Muscle of back (tissue), 3 donors: ENCODE measurements at regions not wholly inside any gene's neighbourhood (a gene's known extent, or its start where the extent isn't known, plus 50 kb on each side); places are given as distances from the start of the nearest gene placed in this dataset.
"Not testable (repeated sequence)": the region's sequence is repeated elsewhere in the genome, so short reads cannot be mapped to it uniquely, and the experiment has no call there.

Experiments used
- DNase-seq, 3 donors: peaks; one replicate each; pipeline versions ENCODE4 v3.0.0 to v3.0.0-alpha.2; 2013

DNA sequence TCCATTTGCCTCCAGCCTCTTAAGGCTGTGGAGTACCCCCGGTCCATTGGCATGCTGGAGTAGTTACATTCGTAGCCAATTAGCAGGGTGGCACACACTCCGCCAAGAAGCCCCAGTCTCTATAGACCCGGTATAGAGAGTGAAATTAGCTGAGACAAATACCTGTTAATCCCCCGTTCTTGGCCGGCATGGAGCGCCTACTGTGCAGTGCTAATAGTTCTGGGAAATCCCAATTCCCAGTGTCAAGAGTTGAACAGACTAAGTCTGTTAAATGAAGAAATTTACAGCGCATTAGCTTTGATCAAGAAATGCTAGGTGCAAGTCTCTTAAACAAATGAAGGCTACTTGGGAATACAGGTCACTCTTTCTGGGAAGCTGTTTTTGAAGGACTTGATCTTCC, 127.8 kb upstream of the ARX start:
- DNase-seq: no peak

DNA sequence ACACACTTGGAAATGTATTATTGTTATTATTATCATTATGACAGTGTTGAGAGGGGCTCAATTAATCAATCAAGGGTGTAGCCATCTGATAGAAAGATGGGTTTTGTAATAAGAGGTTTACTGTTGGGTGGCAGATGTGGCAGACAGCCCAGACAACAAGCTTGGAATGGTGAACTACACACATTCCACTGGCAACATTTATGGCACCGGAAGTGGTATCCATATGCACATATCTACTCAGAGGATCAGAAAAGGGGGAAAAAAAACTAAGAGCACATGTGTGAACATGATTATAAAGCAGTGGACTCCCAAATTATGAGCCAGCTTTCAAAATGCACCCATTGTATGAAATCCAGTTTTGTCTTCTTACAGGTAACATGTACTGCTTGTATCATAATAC, 125.9 kb upstream of the ARX start:
- no peak for DNase-seq

GRCh38 chrX:25131055-25131454, 115.3 kb upstream of the ARX start:
- no peak for DNase-seq

DNA sequence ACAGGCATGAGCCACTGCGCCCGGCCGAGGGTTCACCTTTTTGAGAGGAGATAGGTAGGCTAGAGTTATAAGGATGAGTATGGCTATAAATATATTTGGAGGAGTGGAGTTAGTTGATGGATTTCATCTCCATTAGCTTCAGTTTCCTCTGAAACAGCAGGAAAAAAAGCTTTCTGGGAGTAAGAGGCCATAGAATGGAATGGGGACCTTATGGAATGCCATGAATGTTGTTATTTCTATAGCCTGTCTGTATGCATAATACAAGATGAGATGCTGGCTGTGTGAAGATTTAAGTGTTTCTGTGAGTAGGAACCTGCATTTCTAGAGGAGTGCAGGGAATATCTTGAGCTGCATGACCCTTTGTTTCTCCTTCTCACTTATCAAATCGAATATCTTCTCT, 114.9 kb upstream of the ARX start:
- no peak for DNase-seq

DNA sequence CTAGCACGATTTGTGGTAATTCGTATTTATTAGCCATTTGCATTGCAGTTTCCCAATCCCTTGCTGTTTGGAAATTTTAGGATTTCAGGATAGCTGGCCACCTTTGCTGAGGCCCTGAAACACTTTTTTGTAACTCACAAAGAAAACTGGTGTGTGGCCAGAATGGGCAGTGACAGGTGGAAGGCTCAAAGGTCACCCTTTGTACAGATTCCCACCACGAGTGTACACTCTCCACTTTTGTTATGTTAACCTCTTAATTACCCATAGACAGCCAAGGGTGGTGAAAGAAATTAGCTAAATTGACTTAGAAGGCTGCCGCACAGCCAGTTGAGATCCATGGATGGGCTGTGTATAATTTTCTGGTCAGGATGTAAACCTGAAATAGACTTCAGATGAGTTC, 109.7 kb upstream of the ARX start:
- no peak for DNase-seq

DNA sequence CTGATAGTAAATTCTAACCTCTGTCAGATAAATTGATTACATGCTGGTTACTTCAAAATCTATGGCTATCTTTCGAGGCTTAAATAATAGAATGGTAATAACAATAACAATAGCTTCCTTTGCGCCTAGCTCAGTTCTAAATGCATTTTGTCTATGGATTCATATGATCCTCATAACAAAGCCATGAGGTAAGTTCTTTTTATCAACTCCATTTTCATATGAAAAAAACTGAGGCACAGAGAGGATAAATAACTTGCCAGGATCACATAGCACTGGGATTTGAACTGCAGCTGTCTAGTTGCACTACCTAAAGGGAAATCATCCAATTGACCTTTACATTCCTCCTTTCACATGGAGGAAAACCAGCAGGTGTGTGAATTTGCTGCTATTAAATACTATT, 108.6 kb upstream of the ARX start:
- no peak for DNase-seq

GRCh38 chrX:25112156-25112555, 96.4 kb upstream of the ARX start:
- no peak for DNase-seq

DNA sequence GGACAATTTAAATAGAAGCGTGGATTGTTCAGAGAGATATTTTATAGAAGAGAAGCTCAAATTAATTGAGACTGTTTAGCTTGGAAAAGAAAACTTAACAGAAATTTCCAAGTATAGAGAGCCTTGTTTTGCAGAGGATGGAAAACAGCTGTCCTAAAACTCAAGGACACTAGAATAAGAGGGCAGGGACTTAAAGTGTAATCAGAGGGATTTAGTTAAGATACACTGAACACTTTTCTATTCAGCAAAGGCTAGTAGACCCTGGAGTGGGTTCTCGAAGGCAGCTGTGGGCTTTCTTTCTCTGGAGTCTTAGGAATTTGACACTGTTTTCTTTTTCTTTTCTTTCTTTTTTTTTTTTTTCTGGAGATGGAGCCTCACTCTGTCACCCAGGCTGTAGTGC, 92.7 kb upstream of the ARX start:
- no peak for DNase-seq

- DNase-seq: no peak
Observed at GRCh38 chrX:25105221-25105620, 89.5 kb upstream of the ARX start.

- peak in 1 of 3 donors; percentile 4 for DNase-seq
Observed at GRCh38 chrX:25096522-25097045, 80.8 kb upstream of the ARX start.

DNA sequence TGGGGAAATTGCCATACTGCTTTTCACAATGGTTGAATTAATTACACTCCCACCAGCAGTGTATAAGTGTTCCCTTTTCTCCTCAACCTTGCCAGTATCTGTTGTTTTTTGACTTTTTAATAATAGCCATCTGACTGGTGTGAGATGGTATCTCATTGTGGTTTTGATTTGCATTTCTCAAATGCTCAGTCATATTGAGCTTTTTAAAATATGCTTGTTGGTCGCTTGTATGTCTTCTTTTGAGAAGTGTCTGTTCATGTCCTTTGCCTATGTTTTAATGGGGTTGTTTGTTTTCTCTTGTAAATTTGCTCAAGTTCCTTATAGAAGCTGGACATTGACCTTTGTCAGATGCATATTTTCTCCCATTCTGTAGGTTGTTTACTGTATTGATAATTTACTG, 75.4 kb upstream of the ARX start:
- DNase-seq: not testable (repeated sequence)

GRCh38 chrX:25084446-25084845, 68.7 kb upstream of the ARX start:
- no peak for DNase-seq

- no peak for DNase-seq
Observed at GRCh38 chrX:25083661-25084060, 67.9 kb upstream of the ARX start.

- no peak for DNase-seq
Observed at GRCh38 chrX:25079020-25079419, 63.3 kb upstream of the ARX start.

DNA sequence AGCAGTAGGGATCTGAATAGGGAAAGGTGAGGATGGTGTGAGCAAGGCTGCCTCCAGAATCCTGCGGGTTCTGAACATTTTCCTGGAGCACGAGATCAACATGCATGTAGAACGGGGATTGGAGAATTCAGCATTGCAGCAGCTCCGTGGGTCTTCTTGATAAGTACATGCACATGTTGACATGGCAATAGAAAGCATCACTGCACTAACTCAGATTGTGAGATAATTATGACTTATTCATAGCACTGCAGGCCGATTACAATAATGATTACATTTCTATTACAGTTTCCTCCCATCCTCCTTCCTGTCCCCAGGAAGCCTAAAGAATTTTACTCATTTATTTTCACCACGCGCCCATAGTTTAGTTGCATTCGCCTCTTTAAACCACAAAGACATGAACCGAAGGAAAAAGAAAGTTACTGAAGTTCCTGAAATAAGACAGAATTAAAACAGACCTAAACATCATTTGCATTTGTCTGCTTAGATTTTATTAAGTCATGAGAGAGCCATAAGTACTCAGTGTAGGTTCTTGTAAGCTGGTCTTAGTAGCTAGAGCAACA, 61.3 kb upstream of the ARX start:
- DNase-seq: no peak

GRCh38 chrX:25072247-25072646, 56.5 kb upstream of the ARX start:
- no peak for DNase-seq

DNA sequence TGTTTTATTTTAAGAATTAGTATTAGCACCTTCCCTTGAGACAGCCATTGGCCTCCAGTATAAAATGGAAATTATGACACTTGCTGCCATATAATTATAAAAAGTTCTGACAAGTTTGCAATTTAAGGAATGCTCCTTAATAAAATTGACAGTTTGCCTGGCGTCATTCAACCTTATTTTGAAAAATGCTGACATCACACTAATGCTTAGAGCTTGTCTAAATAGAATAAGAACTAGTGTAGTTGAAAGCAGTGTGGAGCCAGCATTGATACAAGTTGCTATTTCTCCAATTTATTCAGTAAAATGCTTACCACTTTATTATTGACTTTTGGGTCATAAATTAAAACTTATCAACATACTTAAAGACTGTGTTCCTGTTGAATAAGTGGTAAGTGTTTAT, 54.3 kb upstream of the ARX start:
- DNase-seq: no peak

DNA sequence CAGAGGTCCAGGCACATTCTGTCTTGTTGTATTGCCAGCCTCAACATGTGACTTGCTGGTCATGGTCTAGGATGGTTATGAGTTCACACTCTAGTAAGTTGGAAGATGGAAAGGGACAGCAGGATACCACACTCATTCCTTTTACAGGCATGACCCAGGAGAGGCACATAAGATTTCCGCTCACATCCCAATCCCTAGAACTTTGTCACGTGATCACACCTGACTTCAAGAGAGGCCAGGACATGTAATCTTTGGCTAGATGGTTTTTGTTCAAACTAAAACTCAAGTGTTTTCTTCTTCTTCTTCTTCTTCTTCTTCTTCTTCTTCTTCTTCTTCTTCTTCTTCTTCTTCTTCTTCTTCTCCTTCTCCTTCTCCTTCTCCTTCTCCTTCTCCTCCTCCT, 53.4 kb upstream of the ARX start:
- DNase-seq: no peak

- no peak for DNase-seq
Observed at GRCh38 chrX:25068340-25068739, 52.6 kb upstream of the ARX start.

- no peak for DNase-seq
Observed at GRCh38 chrX:25067271-25068172, 51.8 kb upstream of the ARX start.

GRCh38 chrX:25066131-25066530, 50.4 kb upstream of the ARX start:
- DNase-seq: no peak
